COLO668 (cell line): ENCODE measurements at regions not wholly inside any gene's neighbourhood (a gene's known extent, or its start where the extent isn't known, plus 50 kb on each side); places are given as distances from the start of the nearest gene placed in this dataset.
A peak's percentile ranks its signal among the peaks of the same experiment; 100 is the strongest.

Experiments used
- DNase-seq: peaks from one replicate; lab custom pipeline; 2025; ENCODE audit not compliant: unreplicated experiment; lab: John Stamatoyannopoulos, UW

DNA sequence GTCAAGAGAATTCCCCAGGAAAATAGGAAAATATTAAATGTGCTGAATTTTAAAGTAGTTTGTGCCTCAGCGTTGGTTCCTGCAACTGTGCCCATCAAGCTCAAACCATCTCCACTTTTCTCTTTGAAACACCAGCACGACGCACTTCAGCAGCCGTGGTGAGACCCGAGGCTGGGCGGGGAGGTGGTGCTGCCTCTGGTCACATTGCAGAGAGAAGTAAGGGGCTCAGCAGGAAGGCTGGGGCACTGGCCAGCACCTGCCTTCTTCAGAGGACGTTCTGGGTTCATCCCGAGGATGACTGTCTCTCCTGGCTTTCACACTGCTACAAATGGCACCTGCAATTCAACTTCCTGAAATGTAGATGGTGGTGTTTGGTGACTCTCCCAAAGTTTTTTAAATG is 323.7 kb upstream of the SALL3 start:
- DNase-seq = no peak

DNA sequence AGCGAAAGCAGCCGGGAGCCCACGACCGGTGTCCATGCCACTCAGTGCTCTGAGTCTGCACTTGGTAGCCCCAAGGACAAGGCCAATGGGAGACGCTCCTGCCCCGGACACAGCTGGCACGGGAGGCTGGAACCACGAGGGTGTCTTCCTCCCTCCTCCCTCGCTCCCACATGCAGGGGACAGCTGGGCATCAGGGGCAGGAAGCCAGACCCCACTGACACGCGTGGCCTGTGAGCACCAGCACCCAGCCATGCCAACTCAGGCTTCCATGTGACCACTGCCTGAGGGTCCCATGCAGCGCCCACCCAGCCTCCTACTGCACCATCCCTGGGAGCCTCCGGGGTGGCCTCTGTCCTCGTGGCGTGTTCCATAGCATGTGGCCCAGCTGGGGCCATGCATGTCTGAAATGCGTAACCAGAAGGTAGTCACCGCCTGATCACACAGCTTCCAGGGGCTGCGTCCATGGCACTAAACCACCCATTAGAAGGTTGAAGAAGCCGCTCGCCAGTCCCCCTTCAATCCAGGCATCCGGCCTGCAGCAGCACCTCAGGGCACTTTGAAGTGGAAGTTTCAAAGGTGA is 323.2 kb upstream of the SALL3 start:
- DNase-seq = no peak

DNA sequence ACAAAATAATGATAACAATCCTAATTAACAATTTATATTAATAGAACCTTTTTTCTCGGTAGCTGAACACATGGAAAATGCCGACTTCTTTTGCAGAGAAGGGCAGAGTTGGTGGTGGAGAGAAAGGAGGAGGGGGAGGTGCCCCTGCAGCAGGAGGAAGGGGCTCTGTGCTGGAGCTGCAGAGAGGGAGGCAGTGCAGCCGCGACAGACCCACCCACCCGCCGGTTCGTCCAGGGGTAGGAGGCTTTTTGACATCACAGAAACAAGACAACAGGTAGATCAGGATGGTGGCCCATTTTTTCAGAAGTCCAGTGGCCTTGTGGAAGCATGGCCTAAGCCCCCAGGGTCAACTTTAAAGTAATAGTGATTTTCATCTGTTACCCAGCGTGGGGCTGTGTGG is 321.1 kb upstream of the SALL3 start:
- no peak for DNase-seq

DNA sequence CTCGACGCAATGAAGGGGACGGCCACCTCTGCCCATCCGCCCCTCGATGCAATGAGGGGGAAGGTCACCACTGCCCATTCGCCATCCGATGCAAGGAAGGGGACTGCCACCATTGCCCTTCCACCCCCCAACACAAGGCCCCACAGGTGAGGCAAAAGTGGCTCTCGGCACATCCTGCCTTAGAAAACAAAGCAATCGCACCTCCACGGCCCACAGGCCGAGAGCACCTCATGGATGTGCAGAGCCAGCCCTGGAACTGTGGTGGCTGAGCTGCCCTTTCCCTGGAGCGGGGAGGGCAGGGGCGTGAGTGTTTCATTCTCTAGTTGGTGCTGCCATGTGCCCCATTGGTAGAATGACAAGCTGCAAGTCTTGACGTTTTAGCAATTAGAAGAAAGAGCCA is 320.6 kb upstream of the SALL3 start:
- DNase-seq = no peak

DNA sequence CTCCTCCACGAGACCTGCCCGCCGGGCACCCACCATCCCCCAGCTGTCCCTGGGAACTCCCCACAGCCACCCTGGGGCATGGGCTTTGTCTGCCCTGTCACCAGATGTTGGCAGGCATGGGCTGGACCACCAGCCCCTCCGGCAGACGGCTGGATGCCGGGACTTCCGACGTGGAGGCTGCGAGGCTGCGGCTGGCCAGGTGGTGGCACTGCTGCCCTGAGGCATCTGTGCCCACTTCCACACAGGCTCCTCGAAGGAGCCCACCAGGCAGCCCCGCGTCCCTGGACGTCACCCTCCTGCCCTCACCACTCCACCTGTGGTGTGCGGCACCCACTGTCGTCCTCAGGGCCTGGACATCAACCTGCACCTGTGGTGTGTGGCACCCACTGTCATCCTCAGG is 319.9 kb upstream of the SALL3 start:
- peak; percentile 35 for DNase-seq

DNA sequence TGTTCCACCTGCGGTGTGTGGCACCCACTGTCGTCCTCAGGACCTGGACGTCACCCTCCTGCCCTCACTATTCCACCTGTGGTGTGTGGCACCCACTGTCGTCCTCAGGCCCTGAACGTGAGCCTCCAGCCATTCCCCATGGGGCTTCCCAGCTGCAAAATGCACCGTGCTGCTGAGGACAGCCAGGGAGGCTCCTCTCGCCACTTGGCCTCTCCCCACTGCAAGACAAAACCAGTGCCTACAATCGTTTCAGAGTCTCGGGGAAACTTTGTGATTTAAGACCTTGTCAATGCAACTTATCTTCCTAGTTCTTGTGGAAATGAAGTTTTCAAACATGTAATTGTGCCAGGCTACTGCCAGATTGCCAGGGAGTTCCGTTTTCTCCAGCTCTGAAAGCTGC is 319.3 kb upstream of the SALL3 start:
- no peak for DNase-seq

DNA sequence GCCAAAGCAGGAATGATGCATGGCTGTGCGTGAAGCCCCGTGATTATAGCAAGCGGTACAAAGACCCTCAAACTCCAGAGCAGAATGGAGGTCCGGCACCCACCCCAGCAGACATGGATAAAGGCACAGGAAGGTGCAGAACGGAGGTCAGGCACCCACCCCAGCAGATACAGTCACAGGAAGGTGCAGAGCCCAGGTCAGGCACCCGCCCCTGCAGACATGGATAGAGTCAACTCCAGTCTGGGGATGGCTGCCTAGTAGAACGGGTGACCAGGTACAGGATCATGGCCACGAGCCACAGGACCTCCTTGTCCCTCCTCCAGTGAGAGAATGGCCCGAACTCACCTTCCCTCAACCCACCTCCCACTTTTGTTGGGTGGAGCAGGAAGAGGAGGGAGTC is 318.3 kb upstream of the SALL3 start:
- no peak for DNase-seq

DNA sequence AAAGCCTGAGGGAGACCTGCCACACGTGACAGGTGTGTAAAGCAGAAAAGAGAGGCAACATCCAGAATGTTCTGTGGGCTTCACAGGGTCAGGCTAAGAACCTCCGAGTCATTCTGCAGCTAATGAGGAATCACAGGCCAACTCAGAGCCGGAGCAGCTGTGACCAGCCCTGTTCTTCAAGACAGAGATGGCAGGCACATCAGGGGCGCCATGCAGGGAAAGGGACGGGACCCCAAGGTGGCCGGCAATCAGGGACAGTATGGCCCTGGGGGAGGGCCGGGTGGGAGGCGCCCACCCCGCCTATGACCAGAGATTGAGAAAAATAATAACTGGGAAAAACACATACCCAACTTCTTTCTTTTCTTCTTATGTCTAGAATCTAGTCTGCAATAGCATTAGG is 316.7 kb upstream of the SALL3 start:
- no peak for DNase-seq

DNA sequence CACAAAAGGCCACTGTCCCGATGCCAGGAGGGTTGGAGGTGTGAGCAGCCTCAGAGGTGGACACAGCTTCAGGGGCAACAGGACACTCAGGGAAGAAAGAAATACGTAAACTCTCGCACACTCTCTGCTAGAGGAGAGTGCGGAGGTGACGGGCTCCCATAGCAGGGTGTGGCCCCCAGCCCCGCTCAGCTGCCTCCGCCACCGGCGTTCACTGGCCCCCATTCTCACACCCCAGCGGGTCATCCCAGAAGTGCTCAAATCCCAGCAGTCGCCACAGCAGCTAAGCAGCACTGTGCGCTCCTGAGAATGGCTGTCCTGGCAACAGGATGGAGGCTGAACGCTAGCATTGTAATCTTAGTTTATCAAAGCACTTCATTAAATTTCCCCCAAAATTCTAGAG is 315.6 kb upstream of the SALL3 start:
- DNase-seq = no peak

DNA sequence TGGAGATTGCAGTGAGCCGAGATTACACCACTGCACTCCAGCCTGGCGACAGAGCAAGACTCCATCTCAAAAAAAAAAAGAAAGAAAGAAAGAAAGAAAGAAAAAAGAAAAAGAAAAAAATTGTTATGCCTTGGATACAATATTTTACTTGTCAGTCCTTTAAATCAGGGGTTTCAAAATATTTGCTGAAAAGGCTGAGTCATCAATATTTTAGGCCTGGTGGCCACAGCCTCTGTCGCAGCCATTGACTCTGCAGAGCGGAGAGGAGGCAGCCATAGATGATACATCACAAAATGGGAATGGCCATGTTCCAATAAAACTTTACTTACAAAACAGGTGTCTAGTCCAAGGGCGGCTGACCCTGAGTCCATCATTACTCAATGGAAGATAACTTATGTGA is 314.8 kb upstream of the SALL3 start:
- no peak for DNase-seq

DNA sequence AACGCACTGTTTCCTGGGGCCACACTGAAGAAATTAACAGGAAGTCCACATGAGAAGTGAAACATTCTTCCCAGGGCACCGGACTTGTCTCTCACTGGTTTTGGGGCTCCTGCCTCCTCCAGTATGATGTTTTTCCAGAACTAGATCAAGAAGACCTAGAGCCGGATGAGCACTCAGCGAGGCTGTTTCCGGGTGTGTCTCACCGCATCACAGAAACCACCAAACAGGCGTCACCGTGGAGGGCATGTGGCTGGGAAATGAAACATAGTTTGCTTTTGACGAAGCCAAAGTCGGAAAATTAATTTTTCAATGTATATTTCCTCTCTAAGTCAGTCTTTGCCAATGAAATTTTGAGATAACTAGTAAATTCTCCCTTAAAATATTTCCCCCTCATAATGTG is 314.0 kb upstream of the SALL3 start:
- no peak for DNase-seq

DNA sequence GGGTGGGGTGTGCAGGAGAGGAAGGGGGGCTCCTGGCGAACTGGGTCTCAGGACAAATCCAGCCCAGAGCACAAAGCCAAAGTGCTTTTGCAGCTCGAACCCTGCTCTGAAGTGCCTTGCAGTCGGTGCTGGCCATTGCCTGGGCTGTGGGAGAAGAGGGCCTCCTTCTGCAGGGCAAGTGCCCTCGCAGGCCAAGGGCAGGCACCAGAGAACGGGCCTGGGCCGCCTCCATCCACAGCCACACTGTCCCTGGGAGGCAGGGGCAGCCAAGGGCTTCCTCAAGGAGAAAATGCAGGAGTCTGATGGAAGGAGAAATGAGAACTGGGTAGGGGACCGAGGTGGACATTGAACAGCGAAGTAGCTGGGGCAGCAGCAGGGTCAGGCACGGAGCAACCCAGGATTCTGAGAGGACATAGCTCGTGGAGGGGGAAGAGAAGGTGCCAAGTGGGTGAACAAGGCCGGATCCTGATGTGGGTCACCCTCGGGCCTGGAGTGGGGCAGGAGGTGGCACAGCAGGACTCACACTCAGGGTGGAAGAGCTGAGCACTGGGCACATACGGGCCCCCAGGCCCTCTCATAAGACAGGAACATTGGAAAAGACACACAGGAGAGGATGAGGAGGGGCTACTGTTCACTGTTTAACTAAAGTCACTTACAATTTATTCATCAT is 312.8 kb upstream of the SALL3 start:
- DNase-seq = no peak

DNA sequence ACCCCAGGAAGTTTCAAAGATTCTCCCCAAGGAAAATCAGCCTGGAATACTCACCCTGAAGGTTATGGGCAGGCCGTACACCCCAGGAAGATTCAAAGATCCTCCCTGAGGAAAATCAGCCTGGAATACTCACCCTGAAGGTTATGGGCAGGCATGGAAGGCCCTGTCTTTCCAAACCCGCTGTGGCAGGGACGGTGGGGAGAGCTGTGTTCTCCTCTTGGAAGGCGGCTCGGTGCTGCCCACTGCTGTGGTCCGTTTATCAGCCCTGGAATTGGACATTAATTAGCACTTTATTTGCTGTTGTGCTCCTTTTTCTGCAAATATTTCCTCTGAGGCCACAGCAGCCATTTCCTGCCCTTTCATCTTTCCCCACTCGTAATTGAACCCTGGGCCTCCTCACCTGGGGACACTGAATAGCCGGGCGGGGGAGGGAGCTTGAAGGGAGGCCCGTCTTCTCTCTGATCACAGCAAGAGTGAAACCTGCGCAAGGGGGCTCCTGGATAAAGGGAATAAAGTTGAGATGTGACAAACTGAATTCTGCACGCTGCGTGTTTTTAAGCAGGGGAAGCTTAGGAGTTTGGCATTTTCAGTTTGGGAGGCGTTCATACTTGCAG is 308.7 kb upstream of the SALL3 start:
- no peak for DNase-seq

DNA sequence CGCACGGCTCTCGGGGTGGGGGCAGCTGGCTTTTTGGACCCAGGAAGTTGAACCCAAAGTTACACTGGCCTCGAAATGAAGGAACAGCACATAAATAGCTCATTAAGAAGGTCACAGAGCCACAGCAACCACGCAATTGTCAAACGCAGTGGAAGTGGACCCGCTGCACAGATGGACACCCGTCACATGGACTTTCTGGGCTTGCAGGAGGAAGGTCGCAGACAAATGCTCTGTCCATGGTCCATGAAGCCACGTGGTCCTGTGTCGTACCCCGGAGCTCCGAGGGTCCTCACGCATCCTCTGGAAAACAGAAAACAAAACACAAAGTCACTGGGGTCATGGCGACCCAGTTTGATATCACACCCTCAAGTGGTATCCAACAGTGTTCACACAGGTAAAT is 308.1 kb upstream of the SALL3 start:
- DNase-seq = no peak

DNA sequence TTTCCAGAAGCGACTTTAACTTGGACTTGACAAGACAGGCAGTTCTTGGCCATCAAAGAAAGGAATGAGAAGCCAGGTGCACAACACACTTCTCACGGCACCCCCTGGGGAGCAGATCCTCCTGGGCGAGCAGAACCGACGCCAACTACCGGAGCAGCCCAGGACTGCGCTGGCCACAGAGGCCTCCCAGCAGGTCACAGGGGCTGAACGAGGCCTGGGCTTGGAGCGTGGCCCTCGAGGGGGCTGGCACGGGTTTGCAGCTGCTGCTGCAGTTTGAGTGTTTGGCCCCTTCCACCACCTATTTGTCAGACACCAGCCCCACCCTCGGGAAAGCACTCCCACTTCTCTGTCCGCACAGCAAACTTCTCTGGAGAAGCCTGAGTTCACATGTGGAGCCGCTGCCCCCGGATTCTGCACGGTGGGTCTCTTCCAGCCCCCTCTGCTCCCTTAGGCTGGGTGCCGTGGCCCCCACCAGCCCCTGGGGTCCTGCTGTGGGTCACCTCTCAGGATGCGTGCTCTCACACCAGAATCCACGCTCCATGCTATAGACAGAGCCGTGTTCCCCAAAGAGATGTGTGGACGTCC is 306.7 kb upstream of the SALL3 start:
- DNase-seq = no peak

DNA sequence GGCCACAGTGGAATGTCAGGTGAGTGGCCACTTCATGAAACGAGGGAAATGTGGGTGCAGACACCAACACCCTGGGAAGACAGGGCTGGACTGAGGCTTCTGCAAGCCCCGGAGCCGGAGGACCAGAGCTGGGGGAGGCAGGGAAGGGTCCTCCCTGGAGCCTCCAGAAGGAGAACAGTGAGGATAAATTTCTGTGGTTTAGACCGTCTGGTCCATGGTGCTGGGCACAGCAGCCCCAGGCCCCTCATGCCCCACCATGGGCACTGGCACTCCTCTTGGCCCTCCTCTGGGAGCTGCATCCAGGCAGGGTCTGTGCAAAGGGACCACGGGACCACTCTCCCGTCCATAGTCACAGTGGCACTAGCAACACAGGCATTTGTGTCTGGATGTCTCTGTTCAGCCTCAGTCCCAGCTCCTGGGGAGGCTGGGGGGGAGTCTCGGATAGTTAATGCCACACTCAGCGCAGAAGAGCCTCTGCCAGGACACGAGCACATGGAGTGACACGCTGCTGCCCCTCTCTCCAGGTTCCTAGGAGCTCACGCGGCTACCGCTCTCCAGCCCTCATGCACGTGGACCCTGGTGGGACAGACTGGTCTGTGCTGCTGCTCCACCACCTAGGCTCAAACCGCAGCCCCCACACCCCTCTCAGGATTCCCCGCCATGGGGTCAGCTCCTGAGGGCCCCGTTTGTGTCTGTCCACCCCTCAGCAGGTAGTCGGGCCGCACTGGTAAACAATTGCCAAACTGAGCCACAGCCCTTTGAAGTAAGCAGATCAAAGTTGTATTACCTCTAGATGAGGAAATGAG is 305.9 kb upstream of the SALL3 start:
- no peak for DNase-seq

DNA sequence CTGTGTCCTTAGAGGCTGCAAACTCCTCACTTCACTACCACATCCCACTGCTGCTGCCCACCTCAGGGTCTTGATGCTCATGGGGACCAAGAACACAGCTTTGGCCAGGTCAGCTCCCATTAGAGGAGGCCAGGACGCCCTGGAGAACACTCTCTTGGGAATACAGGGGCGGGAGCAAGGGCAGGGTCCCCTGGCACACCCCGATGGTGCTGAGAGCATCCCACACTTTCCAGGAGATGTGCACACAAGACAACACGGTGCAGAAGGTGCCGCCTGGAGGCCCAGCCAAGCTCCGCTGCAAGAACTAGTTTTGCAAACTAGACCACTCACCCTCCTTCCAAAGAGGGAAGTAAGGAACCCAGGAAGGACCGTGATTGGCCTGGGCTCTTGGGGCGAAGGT is 304.4 kb upstream of the SALL3 start:
- no peak for DNase-seq

DNA sequence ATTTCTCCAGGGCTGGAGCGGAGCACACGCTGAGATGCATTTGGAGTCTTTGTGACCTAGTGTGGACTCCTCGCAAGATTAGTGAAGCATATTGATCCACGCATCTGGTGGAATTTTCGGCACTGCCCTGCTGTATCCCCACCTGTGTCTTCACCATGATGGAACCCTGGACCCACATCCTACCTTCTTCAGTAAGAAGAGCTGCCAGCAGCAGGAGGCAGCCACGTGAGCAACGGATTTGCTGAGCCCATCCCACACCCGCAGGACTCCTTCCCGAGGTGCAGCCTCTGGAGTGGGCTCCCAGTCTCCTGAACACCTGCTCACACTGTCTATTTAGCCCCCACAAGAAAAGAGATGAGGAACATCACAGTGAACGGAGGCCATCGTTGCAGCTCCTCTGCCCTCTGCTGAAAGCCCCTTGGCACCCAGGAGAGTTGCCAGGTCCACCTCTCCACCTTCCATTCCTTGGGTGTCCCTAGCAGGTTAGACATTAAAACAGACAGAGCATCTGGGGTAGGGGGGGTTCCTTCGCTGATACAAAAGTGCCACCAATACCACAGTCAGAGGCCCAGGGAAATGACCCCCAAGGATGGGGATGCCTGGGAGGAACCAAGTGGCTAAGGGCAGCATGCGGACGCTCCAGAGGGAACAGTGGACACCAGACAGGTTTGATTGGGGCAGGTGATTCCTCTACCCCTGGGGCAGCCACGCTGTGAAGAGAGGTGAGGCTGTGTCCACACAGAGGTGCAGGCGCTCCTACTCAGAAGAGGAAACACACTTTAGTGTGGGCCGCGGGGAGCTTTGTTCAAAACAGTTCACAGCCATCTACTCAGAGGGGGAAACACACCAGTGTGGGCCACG is 302.8 kb upstream of the SALL3 start:
- DNase-seq = no peak

DNA sequence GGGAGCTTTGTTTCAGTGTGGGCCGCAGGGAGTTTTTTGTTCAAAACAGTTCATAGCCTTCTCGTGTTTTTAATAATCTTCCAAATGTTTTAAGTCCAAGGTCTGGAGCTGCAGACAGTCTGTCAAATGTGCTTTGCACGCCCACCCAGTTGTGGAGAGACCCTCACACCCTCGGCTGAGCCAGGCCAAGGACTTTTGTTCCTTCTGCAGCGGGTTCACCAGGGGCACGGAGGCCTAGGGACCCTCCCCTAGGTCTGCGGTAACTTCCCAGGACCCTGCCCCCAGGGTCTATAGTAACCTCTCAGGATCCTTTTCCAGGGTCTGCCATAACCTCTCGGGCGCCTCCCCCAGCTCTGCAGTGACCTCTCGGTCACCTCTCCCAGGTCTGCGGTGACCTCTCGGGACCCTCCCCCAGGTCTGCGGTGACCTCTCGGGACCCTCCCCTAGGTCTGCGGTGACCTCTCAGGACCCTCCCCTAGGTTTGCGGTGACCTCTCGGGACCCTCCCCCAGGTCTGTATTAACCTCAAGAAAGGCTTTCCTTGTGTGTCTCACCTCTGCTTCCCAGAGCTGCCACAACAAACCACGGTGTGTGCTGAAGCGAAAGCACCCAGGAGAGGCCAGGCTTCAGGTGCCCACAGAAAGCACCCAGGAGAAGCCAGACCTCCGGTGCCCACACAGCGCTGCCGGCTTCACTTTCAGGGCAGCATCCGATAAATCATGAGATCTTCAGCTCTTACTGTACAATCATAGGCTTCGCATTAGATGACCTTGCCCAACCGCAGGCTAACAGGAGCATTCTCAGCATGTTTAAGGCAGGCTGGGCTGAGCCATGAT is 301.9 kb upstream of the SALL3 start:
- DNase-seq = no peak

DNA sequence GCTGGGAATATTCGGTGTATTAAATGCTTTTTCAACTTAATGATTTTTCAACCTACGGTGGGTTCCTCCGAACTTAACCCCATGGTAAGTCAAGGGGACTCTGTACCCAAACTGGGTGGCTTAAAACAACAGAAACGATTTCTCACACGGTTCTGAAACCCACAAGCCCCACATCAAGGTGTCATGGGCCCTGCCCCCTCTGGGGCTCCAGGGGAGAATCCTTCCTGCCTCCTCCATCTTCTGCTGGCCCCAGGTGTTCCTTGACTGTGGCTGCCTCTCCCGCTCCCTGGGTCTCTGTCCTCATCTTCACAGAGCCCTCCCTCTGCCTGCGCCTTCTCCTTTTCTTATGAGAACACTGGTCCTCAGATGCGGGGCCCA is 301.3 kb upstream of the SALL3 start:
- DNase-seq = no peak
